NCI-H1694 treated with DMSO at 0.1 percent for 48 hours (cell line): ENCODE measurements at regions not wholly inside any gene's neighbourhood (a gene's known extent, or its start where the extent isn't known, plus 50 kb on each side); places are given as distances from the start of the nearest gene placed in this dataset.
"Not testable (repeated sequence)": the region's sequence is repeated elsewhere in the genome, so short reads cannot be mapped to it uniquely, and the experiment has no call there.

Experiments used
- DNase-seq: peaks from one replicate; lab custom pipeline; 2025; lab: John Stamatoyannopoulos, UW

DNA sequence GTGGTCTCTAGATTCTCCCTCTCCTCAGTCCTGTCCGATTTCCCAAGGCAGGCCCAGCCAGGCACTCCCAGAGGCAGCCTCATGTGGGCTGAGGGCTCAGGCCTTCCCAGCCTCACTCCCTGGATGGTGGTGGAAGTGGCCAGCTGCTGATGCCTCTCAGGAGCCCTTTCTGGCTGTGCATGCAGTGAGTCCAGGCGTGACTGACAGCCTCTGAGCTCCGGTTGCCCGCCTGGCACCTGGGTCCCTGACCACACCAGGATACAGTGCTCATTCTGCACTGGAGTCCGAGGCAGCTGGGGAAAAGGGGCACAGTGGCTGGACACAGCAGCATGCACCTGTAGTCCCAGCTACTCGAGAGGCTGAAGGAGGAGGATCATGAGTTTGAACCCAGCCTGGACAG is 132.6 kb downstream of the CUL2 start:
- no peak for DNase-seq

DNA sequence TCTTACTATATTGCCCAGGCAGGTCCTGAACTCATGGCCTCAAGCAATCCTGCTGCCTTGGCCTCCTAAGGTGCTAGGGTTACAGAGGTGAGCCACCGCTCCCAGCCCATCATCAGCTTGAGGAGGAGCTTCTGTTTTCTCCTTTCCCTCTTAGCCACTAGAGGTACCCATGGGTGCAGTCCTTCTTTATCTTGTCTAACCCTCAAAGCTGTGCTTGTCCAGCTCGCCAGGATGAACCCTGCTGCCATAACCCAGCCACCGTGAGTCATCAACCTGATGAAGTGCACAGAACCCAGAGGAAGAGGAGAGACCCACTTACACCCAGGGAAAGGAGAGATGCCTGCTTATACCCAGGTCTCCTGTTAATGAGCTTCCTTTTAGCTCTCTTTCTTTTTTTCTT is 133.4 kb downstream of the CUL2 start:
- no peak for DNase-seq

DNA sequence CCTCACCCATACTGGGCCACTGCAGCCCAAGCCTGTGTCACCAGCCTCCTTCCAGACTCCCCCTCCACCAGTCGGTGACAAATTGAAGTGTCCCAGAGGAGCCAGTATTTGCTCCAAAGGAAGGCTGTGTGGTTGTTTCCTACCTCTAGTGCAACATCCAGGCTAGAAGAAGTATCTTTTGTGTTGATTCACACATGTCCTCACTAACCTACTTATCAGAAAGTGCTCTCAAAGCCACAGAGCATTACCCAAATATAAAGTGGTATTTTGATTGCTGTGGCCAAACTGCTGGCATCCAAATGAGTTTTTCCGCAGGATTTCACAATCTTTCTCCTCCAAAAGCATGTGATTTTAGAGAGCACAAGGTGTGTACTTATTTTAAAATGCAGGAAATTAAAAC is 134.8 kb downstream of the CUL2 start:
- no peak for DNase-seq

DNA sequence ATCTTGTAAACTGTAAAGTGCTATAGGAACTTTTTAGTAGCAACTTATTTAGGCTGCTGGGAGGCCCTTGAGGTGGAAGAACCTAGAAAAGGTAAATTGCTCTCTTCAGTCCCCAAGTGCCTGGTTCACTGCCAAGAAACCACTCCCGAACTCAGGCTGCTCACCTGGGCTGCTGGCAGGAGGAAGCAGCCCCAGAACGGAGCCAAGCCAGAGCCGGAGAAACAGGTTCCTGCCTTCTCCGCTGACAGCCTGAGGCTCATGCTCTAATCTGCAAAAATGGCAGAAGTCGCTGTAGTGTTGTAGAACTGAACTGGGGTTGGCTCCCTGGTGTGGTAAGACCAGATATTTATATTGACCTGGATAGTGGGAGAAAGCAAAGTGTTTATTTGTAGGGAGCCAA is 136.0 kb downstream of the CUL2 start:
- DNase-seq = no peak

DNA sequence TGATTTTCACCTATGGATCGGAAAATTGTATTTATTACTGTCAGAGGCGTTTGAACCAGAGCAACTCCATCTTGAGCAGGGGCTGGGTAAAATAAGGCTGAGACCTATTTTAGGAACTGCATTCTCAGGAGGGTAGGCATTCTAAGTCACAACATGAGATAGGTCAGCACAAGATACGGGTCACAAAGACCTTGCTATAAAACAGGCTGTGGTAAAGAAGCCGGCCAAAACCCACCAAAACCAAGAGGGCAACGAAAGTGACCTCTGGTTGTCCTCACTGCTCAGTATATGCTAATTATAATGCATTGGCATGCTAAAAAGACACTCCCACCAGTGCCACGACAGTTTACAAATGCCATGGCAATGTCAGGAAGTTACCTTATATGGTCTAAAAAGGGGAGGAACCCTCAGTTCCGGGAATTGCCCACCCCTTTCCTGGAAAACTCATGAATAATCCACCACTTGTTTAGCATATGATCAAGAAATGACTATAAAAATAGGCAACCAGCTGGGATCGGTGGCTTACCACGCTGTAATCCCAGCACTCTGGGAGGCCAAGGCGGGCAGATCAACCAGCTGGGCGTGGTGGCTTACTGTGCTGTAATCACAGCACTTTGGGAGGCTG is 136.3 kb upstream of the PARD3 start:
- DNase-seq = not testable (repeated sequence)

DNA sequence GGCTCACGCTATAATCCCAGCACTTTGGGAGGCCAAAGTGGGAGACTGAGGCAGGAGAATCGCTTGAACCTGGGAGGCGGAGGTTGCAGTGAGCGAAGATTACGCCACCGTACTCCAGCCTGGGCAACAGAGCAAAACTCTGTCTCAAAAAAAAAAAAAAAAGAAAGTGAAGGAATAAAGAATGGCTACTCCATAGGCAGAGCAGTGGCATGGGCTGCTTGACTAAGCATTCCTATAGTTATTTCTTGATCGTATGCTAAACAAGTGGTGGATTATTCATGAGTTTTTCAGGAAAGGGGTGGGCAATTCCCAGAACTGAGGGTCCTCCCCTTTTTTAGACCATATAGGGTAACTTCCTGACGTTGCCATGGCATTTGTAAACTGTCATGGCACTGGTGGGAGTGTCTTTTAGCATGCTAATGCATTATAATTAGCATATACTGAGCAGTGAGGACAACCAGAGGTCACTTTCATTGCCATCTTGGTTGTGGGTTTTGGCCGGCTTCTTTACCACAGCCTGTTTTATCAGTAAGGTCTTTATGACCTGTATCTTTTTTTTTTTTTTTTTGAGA is 130.9 kb upstream of the PARD3 start:
- DNase-seq = not testable (repeated sequence)

DNA sequence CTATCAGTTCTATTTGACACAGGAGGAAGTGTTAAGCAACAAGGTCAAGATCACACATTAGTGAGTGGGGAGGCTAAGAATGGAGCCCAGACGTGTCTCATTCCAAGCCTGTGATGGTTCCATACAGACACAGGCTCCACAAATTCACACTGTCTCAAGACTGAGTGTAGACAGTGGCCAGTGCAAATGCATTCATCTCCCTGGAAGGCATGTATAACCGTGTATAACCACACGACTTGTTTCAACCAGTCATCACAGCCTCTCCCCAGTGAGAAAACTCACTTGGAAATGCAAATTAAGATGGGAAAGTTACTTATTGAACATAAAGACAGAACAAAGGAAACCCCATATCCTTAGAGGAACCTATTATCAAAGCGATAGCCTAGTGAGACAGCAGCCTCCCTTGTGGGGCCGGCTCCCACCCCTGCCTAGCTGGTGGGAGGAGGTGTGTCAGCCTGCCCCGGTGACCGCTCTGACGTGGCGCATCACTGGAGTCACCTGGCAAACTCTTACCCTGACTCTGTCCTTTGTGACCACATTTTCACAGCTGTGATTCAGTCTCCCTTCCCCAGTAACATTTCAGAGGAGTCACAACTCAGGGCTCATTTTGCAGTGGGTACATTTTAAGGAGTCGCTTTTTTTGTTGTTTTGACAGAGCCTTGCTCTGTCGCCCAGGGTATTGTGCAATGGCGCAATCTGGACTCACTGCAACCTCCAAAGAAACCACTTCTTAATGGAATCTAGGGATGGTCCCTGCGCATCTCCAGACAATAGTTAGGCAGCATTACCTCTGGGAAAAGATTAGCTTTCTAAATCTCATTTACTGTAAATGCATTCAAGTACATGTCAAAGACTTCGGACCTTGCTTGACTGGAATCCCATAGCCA is 126.6 kb upstream of the PARD3 start:
- no peak for DNase-seq

DNA sequence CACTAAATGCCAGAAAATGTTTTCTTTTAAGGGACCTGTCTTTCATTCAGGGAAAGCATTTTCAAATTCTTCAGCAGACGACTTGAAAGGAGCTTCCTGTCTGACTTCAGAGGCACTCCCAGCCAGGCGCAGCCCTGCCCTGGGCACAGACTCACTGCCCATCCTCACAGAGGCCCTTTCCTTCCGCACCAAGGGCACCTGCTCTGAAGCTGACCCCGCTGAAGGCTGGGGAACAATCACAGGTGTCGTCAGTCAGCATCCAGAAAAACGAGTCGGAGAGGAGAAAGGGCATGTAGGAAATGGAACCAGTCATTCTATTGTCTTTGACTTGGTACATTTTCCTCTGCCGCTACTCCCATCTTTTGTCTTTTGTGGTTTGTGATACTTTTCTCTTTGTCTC is 125.3 kb upstream of the PARD3 start:
- no peak for DNase-seq

DNA sequence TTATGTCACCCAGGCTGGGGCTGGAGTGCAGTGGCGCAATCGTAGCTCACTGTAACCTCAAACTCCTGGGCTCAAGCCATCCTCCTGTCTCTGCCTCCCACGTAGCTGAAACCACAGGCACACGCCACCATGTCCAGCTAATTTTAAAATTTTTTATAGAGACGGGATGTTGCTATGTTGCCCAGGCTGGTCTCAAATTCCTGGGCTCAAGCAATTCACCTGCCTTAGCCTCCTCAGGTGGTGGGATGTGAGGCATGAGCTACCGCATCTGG is 123.2 kb upstream of the PARD3 start:
- DNase-seq = no peak

DNA sequence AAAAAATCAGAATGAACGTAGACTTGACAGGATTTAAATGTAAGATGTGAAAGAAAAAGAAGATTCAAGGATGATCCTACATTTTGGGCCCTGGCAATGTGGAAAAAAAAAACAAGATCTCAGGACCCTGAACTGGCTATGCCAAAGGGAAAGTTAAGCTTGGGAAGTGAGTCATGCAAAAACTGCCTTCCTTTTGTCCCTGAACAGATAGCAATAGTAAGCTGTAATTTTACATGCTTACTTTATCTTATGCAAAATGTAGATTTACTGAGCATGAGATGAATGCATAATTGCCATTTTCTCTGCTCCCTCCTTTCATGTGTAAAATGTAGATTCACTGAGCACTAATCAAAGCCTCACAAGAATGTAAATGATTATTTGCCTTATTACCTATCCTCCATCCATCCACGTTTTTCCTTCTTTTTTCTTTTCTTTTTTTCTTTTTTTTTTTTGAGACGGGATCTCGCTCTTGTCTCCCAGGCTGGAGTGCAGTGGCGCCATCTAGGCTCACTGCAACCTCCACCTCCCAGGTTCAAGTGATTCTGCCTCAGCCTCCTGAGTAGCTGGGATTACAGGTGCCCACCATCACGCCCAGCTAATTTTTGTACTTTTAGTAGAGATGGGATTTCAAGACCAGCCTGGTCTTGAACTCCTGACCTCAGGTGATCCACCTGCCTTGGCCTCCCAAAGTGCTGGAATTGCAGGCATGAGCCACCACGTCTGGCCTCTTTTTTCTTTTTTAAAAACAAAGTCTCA is 122.7 kb upstream of the PARD3 start:
- DNase-seq = not testable (repeated sequence)

DNA sequence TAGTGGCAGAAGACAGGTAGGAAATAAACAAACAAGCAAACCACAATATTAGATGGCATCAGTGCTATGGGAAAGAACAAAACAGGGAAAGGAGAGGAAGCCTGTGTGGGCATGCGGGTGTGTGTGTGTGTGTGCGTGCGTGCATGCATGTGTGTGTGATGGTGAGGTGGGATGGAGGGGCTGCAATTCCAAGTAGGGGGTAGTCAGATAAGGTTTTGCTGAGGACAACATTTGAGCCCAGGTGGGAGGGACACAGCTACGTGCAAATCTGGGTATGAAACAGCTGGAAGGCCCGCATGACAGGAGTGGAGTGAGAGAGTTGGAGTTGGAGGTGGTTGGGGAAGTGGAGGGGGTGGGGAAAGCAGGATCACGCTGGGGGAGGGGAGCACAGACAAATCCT is 121.0 kb upstream of the PARD3 start:
- DNase-seq = no peak

DNA sequence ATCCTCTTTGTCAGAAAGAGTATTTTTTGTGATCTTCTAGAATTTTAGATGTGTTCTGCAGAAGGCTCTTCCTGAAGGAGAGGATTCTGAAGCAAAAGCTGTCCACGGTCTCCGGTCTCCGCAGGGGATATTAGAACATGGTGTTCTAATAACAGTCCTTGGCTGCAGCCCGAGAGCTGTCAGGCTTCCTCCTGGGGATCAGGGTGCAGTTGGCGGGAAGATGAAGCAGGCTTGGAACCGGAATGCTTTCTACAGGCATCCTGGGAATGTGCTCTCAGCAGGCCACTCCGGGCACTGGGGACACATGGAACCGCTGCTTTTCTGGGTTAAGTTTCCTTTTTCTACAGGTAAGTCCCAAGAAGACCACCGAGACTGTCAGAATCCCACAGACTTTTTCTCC is 118.6 kb upstream of the PARD3 start:
- no peak for DNase-seq

DNA sequence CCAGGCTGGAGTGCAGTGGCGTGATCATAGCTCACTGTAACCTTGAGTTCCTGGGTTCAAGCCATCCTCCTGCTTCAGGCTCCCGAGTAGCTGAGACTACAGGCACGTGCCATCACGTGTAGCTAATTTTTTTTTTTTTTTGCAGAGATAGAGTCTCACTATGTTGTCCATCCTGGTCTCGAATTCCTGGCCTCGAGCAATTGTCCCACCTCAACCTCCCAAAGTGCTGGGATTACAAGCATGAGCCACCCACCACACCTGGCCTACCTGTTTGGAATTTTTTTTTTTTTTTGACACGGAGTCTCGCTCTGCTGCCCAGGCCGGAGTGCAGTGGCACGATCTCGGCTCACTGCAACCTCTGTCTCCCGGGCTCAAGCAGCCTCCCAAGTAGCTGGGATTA is 117.1 kb upstream of the PARD3 start:
- DNase-seq = no peak

DNA sequence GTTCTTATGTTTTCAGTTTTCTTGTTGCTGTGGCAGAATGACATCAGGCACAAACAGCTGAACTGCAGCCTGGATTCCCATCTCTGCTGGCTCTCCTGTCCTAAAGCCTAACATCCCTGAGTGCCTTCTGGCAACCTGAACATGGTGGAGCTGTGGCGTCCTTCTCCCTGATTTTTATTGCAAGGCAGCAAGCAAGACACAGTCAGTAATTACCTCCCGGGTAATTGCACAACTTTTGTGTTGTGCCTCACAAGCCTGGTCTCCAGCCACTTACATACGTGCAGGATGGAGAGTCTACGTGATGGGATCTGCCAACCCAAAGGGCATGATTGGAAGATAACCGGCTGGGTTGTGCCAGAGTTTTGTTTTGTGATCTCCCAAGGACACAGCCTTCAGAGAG is 116.1 kb upstream of the PARD3 start:
- DNase-seq = no peak

DNA sequence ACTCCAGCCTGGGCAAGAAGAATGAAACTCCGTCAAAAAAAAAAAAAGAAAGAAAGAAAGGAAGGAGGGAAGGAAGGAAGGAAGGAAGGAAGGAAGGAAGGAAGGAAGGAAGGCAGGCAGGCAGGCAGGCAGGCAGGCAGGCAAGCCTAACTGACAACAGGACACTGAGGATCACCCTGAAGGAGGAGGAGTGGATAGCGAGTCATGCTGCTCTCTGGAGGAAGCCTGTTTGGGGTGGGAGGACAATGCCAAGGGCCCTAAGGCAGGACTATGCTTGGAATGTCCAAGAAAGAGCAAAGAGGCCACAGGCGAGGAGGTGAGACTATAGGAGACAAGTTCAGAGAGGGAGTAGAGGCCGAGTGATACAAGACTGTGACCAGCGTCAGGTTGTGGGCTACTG is 107.0 kb upstream of the PARD3 start:
- no peak for DNase-seq

DNA sequence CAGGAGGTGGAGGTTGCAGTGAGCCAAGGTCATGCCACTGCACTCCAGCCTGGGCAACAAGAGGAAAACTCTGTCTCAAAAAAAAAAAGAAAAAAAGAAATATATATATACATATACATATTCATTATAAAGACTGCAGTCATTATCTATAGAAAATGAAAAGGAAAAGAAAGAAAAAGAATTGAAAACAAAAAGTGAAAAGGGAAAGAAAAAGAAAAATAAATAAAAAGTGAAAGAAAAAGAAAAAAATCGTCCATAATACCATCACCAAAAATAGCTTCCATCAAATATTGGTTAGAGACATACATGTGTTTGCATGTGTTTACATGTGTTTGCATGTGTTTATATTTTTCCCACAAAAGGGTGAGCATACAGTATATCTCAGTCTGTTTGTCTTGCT is 105.5 kb upstream of the PARD3 start:
- DNase-seq = no peak

DNA sequence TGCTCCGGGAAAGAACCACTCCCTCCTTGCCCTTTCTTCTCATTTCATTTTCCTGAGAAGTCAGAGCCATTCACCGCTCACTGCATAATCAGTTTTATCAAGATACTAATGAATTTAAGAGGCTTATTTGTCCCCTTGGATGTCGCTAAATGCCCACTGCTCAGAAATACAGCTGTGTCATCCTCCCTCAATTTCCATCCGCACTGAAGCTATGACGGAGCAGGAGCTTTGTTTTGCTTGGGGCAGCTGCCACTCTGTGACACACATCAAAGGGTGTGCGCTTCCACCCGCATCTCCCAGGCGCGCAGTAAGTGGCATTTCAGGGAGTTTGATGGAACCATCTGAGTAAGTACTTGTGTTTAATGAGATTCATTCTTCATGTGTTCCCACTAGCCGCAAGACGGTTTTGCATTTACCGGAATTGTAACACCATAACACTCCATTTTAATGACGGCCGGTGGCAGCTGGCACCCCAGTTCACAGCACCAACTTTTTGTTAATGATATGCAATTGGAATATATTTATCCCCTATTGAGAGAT is 103.8 kb upstream of the PARD3 start:
- DNase-seq = no peak

DNA sequence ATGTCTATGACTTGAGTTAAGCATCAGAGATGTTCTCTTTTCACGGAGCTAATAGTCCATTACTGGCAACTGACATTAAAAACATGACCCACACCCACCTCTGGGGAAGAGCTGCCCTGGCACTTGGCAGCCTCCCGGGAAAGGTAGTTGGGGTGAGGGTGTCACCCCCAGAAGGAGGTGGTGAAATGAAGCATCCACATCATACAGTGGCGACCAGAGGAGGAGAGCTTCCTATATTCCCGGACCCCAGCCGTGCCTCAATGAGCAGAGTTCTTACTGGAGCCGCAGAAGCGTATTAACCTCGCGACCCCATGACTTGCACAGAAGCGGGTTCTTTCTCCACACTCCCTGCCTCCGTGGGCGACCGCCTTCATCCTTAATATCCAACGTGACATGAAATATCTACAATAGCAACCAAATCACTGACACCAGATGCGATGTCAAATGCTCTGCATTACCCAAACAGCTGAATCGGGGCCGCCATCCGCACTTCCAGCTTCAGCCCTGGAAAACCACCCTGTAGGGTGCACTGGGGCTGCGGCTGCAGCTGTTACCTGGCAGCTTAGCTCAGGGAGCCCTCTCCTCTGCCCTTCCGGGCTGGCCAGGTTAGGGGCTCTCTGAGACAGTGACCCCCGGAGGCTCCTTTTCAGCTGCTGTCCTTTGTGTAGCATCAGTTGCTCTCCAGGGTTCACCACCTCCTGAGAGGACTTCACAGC is 103.1 kb upstream of the PARD3 start:
- no peak for DNase-seq

DNA sequence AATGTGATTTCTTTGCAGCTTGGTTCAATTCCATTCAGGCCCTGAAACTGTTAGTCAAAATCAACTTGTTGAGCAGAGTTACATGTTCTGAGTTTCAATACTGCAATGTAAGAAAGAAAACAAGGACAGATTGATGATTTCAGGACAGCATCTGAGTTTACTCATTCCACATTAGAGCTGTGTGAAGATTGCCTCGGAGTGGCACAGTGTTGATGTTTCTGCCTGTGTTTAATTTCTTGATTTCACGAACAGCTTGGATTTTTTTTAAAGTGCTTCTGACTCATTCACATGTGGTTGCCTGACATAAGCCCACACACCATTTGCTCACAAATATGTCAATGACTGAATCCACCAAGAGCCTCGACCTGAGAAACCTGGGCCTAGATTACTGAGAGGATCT is 101.2 kb upstream of the PARD3 start:
- peak; percentile 84 for DNase-seq

DNA sequence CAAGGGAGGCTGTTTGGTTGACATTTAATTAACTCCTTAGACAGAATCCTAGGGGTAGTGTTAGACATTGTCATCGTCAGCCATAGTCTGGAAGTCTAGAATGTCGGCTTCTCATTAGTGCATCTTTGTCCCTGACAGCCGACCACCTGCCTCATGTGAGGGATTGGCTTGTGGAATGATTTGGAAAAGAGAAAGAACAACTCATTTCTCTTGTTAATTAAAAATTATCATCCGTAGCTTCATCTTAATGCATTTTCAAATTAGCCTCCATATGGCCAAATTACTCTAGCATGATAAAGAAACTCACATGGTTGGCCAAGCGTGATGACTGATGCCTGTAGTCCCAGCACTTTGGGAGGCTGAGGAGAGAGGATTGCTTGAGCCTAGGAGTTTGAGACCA is 97.7 kb upstream of the PARD3 start:
- DNase-seq = peak; percentile 96

DNA sequence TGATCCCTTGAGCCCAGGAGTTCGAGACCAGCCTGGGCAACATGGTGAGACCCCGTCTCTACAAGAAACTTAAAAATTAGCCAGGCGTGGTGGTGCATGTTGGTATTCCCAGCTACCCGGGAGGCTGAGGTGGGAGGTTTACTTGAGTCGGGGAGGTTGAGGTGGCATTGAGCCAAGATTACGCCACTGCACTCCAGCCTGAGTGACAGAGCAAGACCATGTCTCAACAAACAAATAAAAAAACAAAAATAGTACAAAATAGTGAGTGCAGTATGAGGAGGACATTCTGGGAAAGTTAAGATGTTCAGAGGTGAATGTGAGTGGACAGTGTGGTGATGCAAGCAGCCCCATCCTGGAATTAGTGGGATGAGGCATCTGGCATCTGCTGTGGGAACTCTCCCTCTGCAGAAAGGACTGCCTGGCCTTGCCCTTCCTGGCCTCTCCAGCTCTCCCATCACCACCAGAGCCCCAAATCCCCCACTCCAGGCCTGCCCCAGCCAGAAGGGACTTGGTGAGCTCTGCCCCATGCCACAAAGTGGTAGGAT is 96.6 kb upstream of the PARD3 start:
- DNase-seq = no peak

DNA sequence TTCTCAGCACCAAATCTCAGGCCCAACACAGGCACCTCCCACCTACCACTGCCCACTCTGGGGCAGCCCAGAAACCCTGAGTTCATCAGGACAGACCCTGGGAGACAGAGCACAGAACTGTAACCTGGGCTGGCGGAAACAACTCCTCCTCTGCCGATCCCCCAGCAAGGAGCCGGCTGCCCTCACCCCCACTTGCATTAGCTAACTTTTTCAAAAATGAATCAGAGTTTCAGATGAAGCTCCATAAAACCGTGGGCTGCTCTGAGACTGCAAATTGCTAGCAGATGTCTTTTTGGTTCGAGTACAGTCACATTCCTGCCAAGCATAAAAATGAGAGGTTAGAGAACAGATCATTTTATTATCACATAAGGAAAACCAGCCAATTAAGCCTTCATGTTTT is 93.4 kb upstream of the PARD3 start:
- DNase-seq = peak; percentile 58
